ENCODE measurements at regions not wholly inside any gene's neighbourhood (a gene's known extent, or its start where the extent isn't known, plus 50 kb on each side); places are given as distances from the start of the nearest gene placed in this dataset.

DNA sequence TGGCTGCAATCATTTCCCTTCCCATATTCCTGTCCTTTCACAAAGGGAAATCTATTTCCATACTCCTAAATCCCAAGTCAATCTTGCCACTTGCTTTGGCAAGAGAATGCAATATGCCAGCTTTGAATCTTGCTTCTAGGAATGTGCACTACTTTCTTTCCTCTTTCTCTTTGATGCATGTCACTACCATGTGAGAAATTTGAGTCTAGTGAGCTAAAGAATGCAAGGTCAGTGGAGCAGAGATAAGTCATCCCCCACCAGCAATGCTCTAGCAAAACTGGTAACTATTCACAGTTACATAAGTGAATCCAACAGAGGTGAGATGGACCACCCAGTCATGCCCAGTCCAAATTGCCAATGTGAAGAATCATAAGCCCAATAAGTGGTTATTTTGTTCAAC is 910.4 kb downstream of the RAB28 start:
- TF ChIP-seq EZH2 (IDR thresholded peaks at IDR 0.05; ENCODE audit: borderline replicate concordance, insufficient read depth, low read length, poor library complexity, severe bottlenecking): no peak
- TF ChIP-seq CTCF (IDR thresholded peaks at IDR 0.05; ENCODE audit: poor library complexity, severe bottlenecking): no peak
- no peak for TF ChIP-seq POLR2AphosphoS5 (IDR thresholded peaks at IDR 0.05)
- no peak for TF ChIP-seq RAD21 (conservative IDR thresholded peaks at IDR 0.05)
